ENCODE measurements at regions not wholly inside any gene's neighbourhood (a gene's known extent, or its start where the extent isn't known, plus 50 kb on each side); places are given as distances from the start of the nearest gene placed in this dataset.

GRCh38 chr2:56113382-56113975, 70.3 kb upstream of the CCDC85A start:
- Mint-ChIP-seq H3K4me1 (ENCODE audit: low read depth, unreplicated experiment) (peaks cover 29% of the 10 kb centered on the region), H3K9me3 (ENCODE audit: unreplicated experiment) (peaks cover 1% of the 10 kb centered on the region), H3K27me3 (ENCODE audit: unreplicated experiment) (peaks cover 2% of the 10 kb centered on the region), H3K4me3 (ENCODE audit: unreplicated experiment) (no peak overlapping the region), H3K27ac (ENCODE audit: unreplicated experiment) (no peak overlapping the region), H3K36me3 (ENCODE audit: unreplicated experiment) (no peaks in the 10 kb centered on the region)
- DNase-seq = no peak
- TF ChIP-seq, protein P1, sequence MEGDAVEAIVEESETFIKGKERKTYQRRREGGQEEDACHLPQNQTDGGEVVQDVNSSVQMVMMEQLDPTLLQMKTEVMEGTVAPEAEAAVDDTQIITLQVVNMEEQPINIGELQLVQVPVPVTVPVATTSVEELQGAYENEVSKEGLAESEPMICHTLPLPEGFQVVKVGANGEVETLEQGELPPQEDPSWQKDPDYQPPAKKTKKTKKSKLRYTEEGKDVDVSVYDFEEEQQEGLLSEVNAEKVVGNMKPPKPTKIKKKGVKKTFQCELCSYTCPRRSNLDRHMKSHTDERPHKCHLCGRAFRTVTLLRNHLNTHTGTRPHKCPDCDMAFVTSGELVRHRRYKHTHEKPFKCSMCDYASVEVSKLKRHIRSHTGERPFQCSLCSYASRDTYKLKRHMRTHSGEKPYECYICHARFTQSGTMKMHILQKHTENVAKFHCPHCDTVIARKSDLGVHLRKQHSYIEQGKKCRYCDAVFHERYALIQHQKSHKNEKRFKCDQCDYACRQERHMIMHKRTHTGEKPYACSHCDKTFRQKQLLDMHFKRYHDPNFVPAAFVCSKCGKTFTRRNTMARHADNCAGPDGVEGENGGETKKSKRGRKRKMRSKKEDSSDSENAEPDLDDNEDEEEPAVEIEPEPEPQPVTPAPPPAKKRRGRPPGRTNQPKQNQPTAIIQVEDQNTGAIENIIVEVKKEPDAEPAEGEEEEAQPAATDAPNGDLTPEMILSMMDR (IDR thresholded peaks at IDR 0.05; ENCODE audit: partially characterized antibody, unreplicated experiment) = no peak

- Mint-ChIP-seq H3K4me3 (ENCODE audit: unreplicated experiment) (no peak overlapping the region), H3K9me3 (ENCODE audit: unreplicated experiment) (no peaks in the 10 kb centered on the region), H3K36me3 (ENCODE audit: unreplicated experiment) (no peaks in the 10 kb centered on the region), H3K27ac (ENCODE audit: unreplicated experiment) (peak overlapping the region; percentile 52), H3K4me1 (ENCODE audit: low read depth, unreplicated experiment) (peaks cover 24% of the 10 kb centered on the region), H3K27me3 (ENCODE audit: unreplicated experiment) (peaks cover 2% of the 10 kb centered on the region)
- TF ChIP-seq, protein P1 (IDR thresholded peaks at IDR 0.05; ENCODE audit: partially characterized antibody, unreplicated experiment) = no peak
- DNase-seq = no peak
Observed at GRCh38 chr2:56117764-56118163, 66.0 kb upstream of the CCDC85A start.

- Mint-ChIP-seq H3K4me3 (ENCODE audit: unreplicated experiment) (peak overlapping the region; percentile 16), H3K9me3 (ENCODE audit: unreplicated experiment) (no peaks in the 10 kb centered on the region)
Observed at GRCh38 chr2:56118474-56118873, 65.3 kb upstream of the CCDC85A start.

GRCh38 chr2:56121995-56122394, 61.8 kb upstream of the CCDC85A start:
- DNase-seq = no peak
- Mint-ChIP-seq H3K36me3 (ENCODE audit: unreplicated experiment) (no peaks in the 10 kb centered on the region), H3K27me3 (ENCODE audit: unreplicated experiment) (no peaks in the 10 kb centered on the region), H3K4me1 (ENCODE audit: low read depth, unreplicated experiment) (peaks cover 17% of the 10 kb centered on the region), H3K27ac (ENCODE audit: unreplicated experiment) (no peak overlapping the region), H3K4me3 (ENCODE audit: unreplicated experiment) (no peak overlapping the region), H3K9me3 (ENCODE audit: unreplicated experiment) (no peaks in the 10 kb centered on the region)
- TF ChIP-seq, protein P1 (IDR thresholded peaks at IDR 0.05; ENCODE audit: partially characterized antibody, unreplicated experiment) = no peak

More at GRCh38 chr2:56118474-56118873, 65.3 kb upstream of the CCDC85A start:
- peak overlapping the region; percentile 78 for H3K27ac Mint-ChIP-seq (ENCODE audit: unreplicated experiment)
- H3K27me3 Mint-ChIP-seq (ENCODE audit: unreplicated experiment) = peaks cover 2% of the 10 kb centered on the region
- TF ChIP-seq, protein P1 (IDR thresholded peaks at IDR 0.05; ENCODE audit: partially characterized antibody, unreplicated experiment) = no peak
- DNase-seq = peak; percentile 24
- H3K4me1 Mint-ChIP-seq (ENCODE audit: low read depth, unreplicated experiment) = peaks cover 20% of the 10 kb centered on the region
- no peaks in the 10 kb centered on the region for H3K36me3 Mint-ChIP-seq (ENCODE audit: unreplicated experiment)

DNA sequence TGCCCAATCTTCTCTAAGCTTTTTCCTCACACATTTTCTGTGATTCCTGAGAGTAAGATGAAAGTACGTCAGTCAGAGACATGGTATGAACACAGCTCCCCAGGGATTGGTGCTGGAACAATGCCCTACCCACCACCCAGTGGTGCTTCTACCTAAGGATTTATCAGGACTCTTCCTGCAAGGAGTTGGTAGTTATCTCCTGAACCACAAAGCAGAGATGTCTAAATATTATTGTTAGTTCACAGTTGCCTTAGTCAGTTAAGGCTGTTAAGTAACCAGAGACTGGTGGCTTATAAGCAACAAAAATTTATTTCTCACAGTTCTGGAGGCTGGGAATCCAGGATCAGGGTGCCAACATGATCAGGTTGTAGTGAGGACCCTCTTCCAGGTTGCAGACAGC, 60.3 kb upstream of the CCDC85A start:
- Mint-ChIP-seq H3K27ac (ENCODE audit: unreplicated experiment) (no peak overlapping the region), H3K4me3 (ENCODE audit: unreplicated experiment) (no peak overlapping the region), H3K4me1 (ENCODE audit: low read depth, unreplicated experiment) (peaks cover 26% of the 10 kb centered on the region), H3K36me3 (ENCODE audit: unreplicated experiment) (no peaks in the 10 kb centered on the region), H3K27me3 (ENCODE audit: unreplicated experiment) (no peaks in the 10 kb centered on the region), H3K9me3 (ENCODE audit: unreplicated experiment) (peaks cover 2% of the 10 kb centered on the region)
- no peak for DNase-seq
- TF ChIP-seq, protein P1 (IDR thresholded peaks at IDR 0.05; ENCODE audit: partially characterized antibody, unreplicated experiment) = no peak

Measured in glutamatergic neuron (in vitro differentiated cells).